HepG2 (cell line): ENCODE measurements at regions not wholly inside any gene's neighbourhood (a gene's known extent, or its start where the extent isn't known, plus 50 kb on each side); places are given as distances from the start of the nearest gene placed in this dataset.

Source experiments
- LCORL ChIP-seq, 2 experiments: fragments of 450-650 bp in 1 of 2; sonication (generic) in 1 of 2; formaldehyde crosslinking in 1 of 2; IDR thresholded peaks; 2 replicates each; pipeline versions ENCODE4 v1.5.0 to v1.6.1; 2017 to 2020; ENCODE audit warnings: antibody characterized with exemption in 1 of 2, missing genetic modification reagents in 1 of 2
- MED1 ChIP-seq: sonication (generic); formaldehyde crosslinking; IDR thresholded peaks from 2 replicates; pipeline ENCODE4 v1.4.0; 2020; ENCODE audit warnings: missing genetic modification reagents
- NKX3-1 ChIP-seq: sonication (generic); formaldehyde crosslinking; IDR thresholded peaks from 2 replicates; pipeline ENCODE4 v1.5.0; 2020; ENCODE audit warnings: missing genetic modification reagents
- RARA ChIP-seq: IDR thresholded peaks from 2 replicates; pipeline ENCODE4 v1.6.1; 2016; ENCODE audit warnings: missing genetic modification reagents, missing compliant biosample characterization
- SAP130 ChIP-seq: IDR thresholded peaks from 2 replicates; pipeline ENCODE4 v1.6.1; 2016; ENCODE audit warnings: low read depth
- SMAD9 ChIP-seq: sonication (generic); formaldehyde crosslinking; IDR thresholded peaks from 2 replicates; pipeline ENCODE4 v1.5.1; 2020; ENCODE audit warnings: mild to moderate bottlenecking, missing genetic modification reagents
- SMYD3 ChIP-seq: sonication (generic); formaldehyde crosslinking; IDR thresholded peaks from 2 replicates; pipeline ENCODE4 v1.8.1; 2023; ENCODE audit warnings: mild to moderate bottlenecking, missing genetic modification reagents
- ZBTB1 ChIP-seq: sonication (generic); formaldehyde crosslinking; IDR thresholded peaks from 2 replicates; pipeline ENCODE4 v1.4.0; 2020; ENCODE audit warnings: missing genetic modification reagents, borderline replicate concordance
- ZFP82 ChIP-seq: sonication (generic); formaldehyde crosslinking; IDR thresholded peaks from 2 replicates; pipeline ENCODE4 v1.5.1; 2020; ENCODE audit warnings: mild to moderate bottlenecking, missing genetic modification reagents, borderline replicate concordance
- ZNF350 ChIP-seq: sonication (generic); formaldehyde crosslinking; IDR thresholded peaks from 2 replicates; pipeline ENCODE4 v1.4.0; 2020; ENCODE audit warnings: mild to moderate bottlenecking, low read depth, missing genetic modification reagents, borderline replicate concordance
- ZNF382 ChIP-seq: sonication (generic); formaldehyde crosslinking; IDR thresholded peaks from 2 replicates; pipeline ENCODE4 v1.5.0; 2020; ENCODE audit warnings: missing genetic modification reagents, mild to moderate bottlenecking, borderline replicate concordance
- ZNF441 ChIP-seq: sonication (generic); formaldehyde crosslinking; IDR thresholded peaks from 2 replicates; pipeline ENCODE4 v1.7.0; 2021; ENCODE audit warnings: missing genetic modification reagents, borderline replicate concordance
- ZNF549 ChIP-seq: sonication (generic); formaldehyde crosslinking; IDR thresholded peaks from 2 replicates; pipeline ENCODE4 v1.5.0; 2020; ENCODE audit warnings: missing genetic modification reagents
- ZNF777 ChIP-seq: sonication (generic); formaldehyde crosslinking; IDR thresholded peaks from 2 replicates; pipeline ENCODE4 v1.4.0; 2020; ENCODE audit warnings: missing genetic modification reagents
- ZNF878 ChIP-seq: sonication (generic); formaldehyde crosslinking; IDR thresholded peaks from 2 replicates; pipeline ENCODE4 v1.8.1; 2023; ENCODE audit warnings: mild to moderate bottlenecking, missing genetic modification reagents, moderate library complexity
- ZSCAN12 ChIP-seq: sonication (generic); formaldehyde crosslinking; IDR thresholded peaks from 2 replicates; pipeline ENCODE4 v1.9.0; 2021; ENCODE audit warnings: mild to moderate bottlenecking, missing genetic modification reagents
- ZXDC ChIP-seq: sonication (generic); formaldehyde crosslinking; IDR thresholded peaks from 2 replicates; pipeline ENCODE4 v1.5.0; 2020; ENCODE audit warnings: mild to moderate bottlenecking, missing genetic modification reagents
- TF ChIP-seq, protein P1 (sequence below): sonication (generic); formaldehyde crosslinking; IDR thresholded peaks from 2 replicates; pipeline ENCODE4 v1.5.1; 2020; ENCODE audit warnings: missing genetic modification reagents, mild to moderate bottlenecking, borderline replicate concordance
- TF ChIP-seq, protein P2 (sequence below), 2 experiments: sonication (generic) in 1 of 2; formaldehyde crosslinking in 1 of 2; IDR thresholded peaks; 2 replicates each; pipeline versions ENCODE4 v1.4.0 to v1.6.1; 2016 to 2020; ENCODE audit warnings: borderline replicate concordance in 1 of 2, low read depth in 1 of 2, mild to moderate bottlenecking in 1 of 2, missing genetic modification reagents in 1 of 2
- TF ChIP-seq, protein P3 (sequence below): sonication (generic); formaldehyde crosslinking; conservative IDR thresholded peaks from 2 replicates; pipeline ENCODE4 v1.8.0; 2022; ENCODE audit warnings: low read depth, missing genetic modification reagents

DNA sequence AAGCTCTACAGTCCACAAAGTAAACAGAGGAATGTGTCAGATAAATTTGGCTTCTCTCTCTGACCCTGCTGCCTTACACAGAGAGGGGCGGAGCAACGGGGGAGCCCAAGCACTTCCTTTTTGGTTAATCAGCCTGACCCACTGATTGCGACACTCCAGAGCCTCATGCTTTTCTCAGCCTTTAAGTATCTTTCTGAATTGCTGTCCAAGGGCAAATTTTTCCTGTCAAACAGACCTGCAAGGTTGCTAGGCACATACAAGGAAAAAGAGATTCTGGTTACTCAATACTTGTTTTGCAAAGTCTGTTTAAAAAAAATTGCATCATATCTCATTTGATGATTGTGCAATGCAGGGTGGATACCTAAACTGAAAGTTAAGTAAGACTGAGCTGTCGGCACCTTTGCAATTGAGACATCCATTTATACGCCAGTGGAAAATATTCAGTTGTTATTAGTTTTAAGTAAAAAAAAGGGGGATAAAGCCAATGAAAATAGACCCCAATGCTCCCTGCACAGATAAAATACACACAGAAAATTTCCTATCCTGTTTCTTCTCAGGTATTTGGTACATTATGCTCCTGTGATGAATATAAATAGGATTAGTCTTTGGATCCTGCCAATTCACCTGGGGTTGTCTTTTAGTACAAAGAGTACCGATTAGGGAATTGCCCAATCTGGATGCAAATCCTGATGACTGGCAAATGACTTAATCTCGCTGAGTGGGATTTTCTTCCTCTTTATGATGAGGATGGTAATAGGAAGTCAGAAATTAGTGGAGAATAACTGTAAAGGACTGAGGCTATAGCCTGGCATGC is 260.2 kb upstream of the TRIB2 start (continued):
- TF ChIP-seq ZNF777 (CRISPR knock-in tag) = no peak
- no peak for TF ChIP-seq ZNF350 (CRISPR knock-in tag)
- TF ChIP-seq MED1 (CRISPR knock-in tag) = peak; percentile 76
- TF ChIP-seq ZNF441 = no peak
- no peak for TF ChIP-seq ZBTB1 (CRISPR knock-in tag)
- peak; percentile 38; the same call in 1 of the 2 replicates for TF ChIP-seq RARA (CRISPR knock-in tag)
- TF ChIP-seq SMYD3 (CRISPR knock-in tag) = no peak; the same call in 1 of the 2 replicates
- TF ChIP-seq ZNF382 (CRISPR knock-in tag) = no peak
- no peak for TF ChIP-seq ZNF549 (CRISPR knock-in tag)
- 0 out of 2 replicates have a peak, but pooled peaks have one; percentile 21 for TF ChIP-seq NKX3-1
- TF ChIP-seq ZSCAN12 (CRISPR knock-in tag) = no peak
- TF ChIP-seq, protein P1, sequence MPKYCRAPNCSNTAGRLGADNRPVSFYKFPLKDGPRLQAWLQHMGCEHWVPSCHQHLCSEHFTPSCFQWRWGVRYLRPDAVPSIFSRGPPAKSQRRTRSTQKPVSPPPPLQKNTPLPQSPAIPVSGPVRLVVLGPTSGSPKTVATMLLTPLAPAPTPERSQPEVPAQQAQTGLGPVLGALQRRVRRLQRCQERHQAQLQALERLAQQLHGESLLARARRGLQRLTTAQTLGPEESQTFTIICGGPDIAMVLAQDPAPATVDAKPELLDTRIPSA (CRISPR knock-in tag) = no peak
- TF ChIP-seq ZXDC (CRISPR knock-in tag) = no peak
- TF ChIP-seq SAP130 (CRISPR knock-in tag) = peak; percentile 49; the same call in 1 of the 2 replicates
- TF ChIP-seq SMAD9 (CRISPR knock-in tag) = no peak
- TF ChIP-seq, protein P2, sequence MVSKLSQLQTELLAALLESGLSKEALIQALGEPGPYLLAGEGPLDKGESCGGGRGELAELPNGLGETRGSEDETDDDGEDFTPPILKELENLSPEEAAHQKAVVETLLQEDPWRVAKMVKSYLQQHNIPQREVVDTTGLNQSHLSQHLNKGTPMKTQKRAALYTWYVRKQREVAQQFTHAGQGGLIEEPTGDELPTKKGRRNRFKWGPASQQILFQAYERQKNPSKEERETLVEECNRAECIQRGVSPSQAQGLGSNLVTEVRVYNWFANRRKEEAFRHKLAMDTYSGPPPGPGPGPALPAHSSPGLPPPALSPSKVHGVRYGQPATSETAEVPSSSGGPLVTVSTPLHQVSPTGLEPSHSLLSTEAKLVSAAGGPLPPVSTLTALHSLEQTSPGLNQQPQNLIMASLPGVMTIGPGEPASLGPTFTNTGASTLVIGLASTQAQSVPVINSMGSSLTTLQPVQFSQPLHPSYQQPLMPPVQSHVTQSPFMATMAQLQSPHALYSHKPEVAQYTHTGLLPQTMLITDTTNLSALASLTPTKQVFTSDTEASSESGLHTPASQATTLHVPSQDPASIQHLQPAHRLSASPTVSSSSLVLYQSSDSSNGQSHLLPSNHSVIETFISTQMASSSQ (IDR thresholded peaks at IDR 0.05; ENCODE audit: low read depth) = 0 out of 2 replicates have a peak, but pooled peaks have one; percentile 31
- TF ChIP-seq, protein P2 (CRISPR knock-in tag; IDR thresholded peaks at IDR 0.05; ENCODE audit: borderline replicate concordance) = peak; percentile 47; the same call in 1 of the 2 replicates
- peak; percentile 65 for TF ChIP-seq LCORL (IDR thresholded peaks at IDR 0.05)
- TF ChIP-seq LCORL (CRISPR knock-in tag; IDR thresholded peaks at IDR 0.05) = peak; percentile 88
- no peak for TF ChIP-seq ZFP82 (CRISPR knock-in tag)
- 0 out of 2 replicates have a peak, but pooled peaks have one; percentile 65 for TF ChIP-seq ZNF878
- TF ChIP-seq, protein P3, sequence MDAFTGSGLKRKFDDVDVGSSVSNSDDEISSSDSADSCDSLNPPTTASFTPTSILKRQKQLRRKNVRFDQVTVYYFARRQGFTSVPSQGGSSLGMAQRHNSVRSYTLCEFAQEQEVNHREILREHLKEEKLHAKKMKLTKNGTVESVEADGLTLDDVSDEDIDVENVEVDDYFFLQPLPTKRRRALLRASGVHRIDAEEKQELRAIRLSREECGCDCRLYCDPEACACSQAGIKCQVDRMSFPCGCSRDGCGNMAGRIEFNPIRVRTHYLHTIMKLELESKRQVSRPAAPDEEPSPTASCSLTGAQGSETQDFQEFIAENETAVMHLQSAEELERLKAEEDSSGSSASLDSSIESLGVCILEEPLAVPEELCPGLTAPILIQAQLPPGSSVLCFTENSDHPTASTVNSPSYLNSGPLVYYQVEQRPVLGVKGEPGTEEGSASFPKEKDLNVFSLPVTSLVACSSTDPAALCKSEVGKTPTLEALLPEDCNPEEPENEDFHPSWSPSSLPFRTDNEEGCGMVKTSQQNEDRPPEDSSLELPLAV (CRISPR knock-in tag) = no peak
